SW480 (cell line): ENCODE measurements at regions not wholly inside any gene's neighbourhood (a gene's known extent, or its start where the extent isn't known, plus 50 kb on each side); places are given as distances from the start of the nearest gene placed in this dataset.
A peak's percentile ranks its signal among the peaks of the same experiment; 100 is the strongest.
"Not testable (repeated sequence)": the region's sequence is repeated elsewhere in the genome, so short reads cannot be mapped to it uniquely, and the experiment has no call there.

ENCODE experiments used
- DNase-seq: peaks from one replicate; pipeline ENCODE4 v3.0.0-alpha.2; 2016; ENCODE audit warnings: low spot score

- no peak for DNase-seq
Measured at GRCh38 chr7:94174956-94175355, 170.8 kb upstream of the BET1 start.

DNA sequence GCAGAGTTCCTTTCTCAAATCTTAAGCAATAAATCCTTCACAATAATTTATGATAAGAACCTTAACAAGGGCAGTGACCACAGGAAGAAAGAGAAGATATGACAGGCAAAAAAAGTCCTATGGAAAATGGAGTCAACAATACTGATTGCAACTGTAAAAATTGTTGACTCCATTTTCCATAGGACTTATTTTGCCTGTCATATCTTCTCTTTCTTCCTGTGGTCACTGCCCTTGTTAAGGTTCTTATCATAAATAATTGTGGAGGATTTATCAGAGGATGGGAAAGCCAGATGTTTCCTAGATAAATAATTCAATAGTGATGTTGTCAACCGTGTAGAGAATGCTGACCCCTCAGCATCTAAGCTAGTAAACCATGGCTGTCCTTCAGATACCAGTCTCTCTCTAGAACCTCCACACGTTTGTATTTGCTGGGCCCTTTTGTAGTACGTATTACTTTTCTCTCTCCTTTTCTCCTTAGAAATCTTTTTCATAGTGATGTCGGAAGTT is 172.6 kb upstream of the BET1 start:
- DNase-seq, result no peak

- no peak for DNase-seq
Measured at GRCh38 chr7:94177441-94177840, 173.3 kb upstream of the BET1 start.

DNA sequence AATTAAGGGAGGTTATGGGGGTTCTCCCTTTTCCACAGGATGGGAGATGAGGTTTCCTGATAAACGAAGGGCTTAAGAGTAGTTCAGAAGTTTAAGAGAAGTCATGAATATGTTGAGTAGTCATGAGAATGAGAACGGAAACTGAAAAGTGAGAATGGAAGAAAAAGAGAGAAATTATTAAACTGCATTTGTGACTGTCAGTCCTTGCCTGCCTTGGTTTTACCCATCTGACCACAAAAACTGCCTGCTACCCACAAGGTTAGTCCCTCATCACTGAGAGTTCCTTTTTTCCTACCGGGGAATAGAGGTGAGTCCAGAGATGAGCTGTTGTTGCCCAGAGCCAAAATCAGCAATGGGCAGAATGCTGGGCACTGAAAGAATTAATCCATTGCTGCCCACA is 174.1 kb upstream of the BET1 start:
- no peak for DNase-seq

DNA sequence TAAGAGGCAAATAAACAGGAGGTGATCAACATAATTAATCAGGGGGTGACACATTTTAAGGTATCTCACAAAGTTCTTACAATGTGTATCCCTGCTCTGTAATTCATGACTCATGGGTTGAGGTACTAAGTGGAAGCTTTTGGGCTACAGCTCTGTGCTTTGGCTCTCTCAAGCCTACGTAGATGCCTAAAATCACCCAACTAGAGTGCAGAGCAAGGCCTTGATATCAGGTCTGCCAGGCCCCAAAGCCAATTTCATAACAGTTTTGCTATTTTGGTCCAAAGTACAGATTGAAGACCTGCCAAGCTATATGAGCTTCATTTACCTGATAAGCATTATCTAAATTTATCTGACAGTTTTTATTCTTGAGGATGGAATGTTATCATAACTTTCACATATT is 175.3 kb upstream of the BET1 start:
- DNase-seq, result no peak

DNA sequence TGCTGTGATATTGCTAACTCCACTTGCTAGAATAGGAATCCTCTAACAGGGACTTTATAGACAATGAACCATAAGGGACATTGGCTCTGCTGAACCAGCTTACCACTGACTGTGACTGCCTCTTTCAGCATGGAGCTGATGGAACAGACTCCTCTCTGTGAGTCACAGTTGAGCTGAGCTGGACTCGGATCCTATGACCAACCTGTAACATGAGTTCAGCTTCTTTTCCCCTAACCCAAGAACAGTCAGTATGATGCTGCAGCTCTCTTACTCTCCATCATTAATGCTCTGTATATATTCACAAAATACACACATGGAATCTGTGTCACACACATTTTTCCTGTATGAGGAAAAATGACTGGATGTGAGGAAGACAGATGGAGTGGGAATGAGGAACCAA is 177.9 kb upstream of the BET1 start:
- no peak for DNase-seq

DNA sequence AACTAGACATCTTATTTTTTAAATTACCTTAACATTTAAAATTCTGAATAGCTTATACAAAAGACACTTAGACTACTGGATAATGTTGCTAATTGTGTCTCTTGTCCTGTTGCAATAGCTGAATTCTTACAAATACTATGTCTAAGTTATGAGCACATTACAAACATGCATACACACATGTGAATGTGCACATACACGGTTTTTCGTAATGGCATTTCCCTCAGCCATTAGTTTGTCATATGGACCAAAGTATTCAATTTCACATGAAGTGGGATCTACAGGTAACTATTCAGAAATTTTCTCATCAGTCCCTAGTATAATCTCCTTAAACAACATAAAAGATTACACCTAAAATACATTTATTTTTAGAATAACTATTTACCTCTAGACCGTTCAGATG is 178.6 kb upstream of the BET1 start:
- no peak for DNase-seq

- DNase-seq, result peak; percentile 79
Measured at GRCh38 chr7:94183289-94183749, 179.2 kb upstream of the BET1 start.

DNA sequence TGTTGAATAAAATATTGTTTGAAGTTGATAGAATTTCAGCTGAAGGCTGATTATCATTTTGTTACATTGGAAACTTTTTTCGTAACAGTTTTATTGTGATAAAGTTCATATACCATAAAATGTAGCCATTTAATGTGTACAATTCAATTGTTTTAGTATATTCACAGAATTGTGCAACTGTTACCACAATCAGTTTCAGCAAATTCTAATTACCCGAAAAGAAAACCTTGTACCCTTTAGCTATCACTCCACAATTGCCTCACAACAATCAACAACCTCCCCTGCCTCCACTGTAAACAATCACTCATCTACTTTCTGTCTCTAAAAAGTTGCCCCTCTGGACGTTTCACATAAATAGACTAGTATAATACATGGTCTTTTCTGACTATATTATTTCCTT is 179.7 kb upstream of the BET1 start:
- DNase-seq, result no peak

DNA sequence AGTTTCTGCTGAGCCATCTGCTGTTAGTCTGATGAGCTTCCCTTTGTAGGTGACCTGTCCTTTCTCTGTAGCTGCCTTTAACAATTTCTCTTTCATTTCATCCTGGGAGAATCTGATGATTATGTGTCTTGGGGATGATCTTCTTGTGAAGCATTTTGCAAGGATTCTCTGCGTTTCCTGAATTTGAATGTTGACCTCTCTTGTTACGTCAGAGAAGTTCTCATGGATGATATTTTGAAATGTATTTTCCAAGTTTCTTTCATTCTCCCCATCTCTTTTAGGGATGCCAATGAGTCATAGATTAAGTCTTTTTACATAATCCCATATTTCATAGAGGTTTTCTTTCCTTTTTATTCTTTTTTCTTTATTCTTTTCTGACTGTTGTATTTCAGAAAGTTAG is 184.2 kb upstream of the BET1 start:
- no peak for DNase-seq

- DNase-seq, result no peak
Measured at GRCh38 chr7:94190599-94191061, 186.5 kb upstream of the BET1 start.

DNA sequence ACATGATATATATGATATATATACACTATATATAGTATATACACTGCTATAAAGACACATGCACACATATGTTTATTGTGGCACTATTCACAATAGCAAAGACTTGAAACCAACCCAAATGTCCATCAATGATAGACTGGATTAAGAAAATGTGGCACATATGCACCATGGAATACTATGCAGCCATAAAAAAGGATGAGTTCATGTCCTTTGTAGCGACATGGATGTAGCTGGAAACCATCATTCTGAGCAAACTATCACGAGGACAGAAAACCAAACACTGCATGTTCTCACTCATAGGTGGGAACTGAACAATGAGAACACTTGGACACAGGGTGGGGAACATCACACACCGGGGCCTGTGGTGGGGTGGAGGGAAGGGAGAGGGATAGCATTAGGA is 190.3 kb upstream of the BET1 start:
- not testable (repeated sequence) for DNase-seq

DNA sequence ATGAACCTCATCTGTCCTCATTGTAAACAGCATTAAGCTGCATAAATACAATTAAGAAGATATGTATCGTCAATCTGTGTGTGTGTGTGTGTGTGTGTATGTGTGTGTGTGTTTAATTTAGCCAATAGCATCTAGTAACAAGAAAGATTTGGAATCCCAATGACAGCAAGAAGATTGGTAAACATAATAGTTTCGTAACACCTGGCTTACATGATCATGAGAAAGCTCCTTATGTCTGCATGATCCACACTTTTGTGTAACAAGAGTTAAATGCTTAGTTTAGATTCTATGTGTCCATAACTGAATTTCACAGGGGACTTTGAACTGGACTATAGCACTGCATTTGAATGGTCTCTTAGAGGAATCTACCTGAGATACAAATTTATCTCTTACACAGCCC is 191.0 kb upstream of the BET1 start:
- no peak for DNase-seq

- DNase-seq, result no peak
Measured at GRCh38 chr7:94195813-94196212, 191.7 kb upstream of the BET1 start.

- no peak for DNase-seq
Measured at GRCh38 chr7:94205529-94205928, 189.2 kb upstream of the COL1A2 start.

DNA sequence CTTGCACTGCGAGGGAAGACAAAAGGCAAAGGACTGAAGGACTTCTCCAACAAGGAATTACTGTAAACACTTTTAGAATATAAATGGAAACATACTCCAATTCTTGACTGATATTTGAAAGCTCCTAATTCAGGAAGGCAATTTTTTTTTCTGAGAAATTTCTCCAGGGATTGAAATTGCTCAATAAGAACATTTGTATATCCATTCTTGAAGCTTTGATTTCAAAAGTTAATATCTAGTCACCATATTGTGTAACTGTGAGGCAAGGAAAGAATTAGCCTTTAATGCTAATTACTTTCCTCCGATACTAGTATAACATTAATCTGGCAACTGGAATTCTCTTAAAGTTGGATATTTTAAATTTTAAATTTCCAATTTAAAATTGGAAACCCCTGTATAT is 188.4 kb upstream of the COL1A2 start:
- DNase-seq, result no peak

GRCh38 chr7:94212160-94212559 is 182.5 kb upstream of the COL1A2 start:
- no peak for DNase-seq

DNA sequence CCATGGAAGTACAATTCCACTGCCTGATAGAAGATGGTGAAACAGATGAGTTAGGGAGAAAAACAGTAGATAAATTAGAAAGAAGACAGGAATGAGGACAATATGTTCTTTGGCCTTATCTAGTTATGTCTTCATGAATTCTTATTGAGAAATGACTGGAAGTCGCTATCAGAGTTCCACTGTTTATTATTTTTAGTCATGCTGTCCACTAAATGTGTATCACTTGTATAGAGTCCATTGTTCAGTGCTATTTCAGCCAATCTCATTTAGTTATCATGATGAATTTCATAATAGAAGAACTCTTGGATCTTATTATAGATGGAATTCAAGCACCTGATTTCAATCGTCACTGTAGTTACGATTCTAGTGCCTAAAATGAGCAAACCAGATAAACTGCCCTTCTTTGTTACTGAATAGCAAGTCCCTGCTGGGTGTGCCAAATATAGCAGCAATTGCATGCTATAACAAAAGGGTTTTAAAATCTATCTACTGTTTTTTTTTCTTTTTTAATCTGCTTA is 177.7 kb upstream of the COL1A2 start:
- no peak for DNase-seq

DNA sequence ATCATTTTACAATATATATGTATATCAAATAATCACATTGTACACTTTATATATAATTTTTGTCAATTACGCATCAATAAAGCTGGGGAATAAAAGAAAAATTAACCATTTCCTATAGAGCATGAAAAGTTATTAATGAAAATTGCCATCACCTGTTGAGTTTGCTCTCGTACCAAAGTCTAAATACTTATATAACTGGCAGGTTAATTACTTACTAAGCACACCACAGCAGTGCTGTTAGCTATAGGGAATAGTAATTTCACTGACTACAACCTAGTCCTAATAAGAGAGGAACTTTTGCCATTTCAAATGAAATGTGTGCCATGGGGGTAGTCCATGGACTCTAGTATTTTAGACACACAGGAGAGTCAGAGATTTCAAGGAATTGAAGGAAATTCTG is 176.9 kb upstream of the COL1A2 start:
- no peak for DNase-seq

GRCh38 chr7:94222516-94222915 is 172.2 kb upstream of the COL1A2 start:
- no peak for DNase-seq

DNA sequence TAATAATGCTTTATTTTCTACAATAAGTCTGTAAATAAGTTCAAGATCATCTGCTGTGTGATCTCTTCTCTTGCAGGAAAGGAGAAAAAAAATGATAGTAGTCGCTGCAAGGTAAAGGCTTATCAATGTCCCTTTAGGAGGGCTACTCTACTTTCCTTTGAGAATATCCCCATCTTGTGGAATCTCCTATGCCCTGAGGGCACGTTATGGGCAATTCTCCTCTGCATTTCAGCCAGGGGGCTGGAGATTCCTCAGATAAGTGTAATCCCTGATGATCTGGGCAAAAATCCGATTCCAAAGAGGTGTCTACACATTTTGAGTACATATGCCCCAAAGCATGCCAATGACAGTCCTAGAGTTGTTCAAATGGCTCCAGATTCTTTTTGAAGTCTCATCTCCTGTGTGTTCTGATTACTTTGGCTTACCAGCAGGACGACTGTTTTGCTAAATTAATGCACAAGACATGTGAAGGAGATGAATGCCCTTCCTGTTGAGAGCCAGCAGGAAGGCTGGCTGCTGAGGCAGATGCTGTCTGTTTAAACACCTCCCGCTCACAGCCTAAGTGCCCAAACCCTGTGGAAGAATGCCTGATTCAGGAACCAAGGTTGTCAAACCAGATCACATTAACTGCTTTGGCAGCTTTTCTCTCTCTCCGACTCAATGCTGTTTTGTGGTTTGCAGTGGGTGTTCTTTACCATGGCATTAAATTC is 171.2 kb upstream of the COL1A2 start:
- peak; percentile 43 for DNase-seq

GRCh38 chr7:94228223-94228622 is 166.5 kb upstream of the COL1A2 start:
- DNase-seq, result no peak

- no peak for DNase-seq
Measured at GRCh38 chr7:94228678-94229077, 166.0 kb upstream of the COL1A2 start.

- no peak for DNase-seq
Measured at GRCh38 chr7:94231305-94231704, 163.4 kb upstream of the COL1A2 start.
